GM12873 (cell line): ENCODE measurements at regions not wholly inside any gene's neighbourhood (a gene's known extent, or its start where the extent isn't known, plus 50 kb on each side); places are given as distances from the start of the nearest gene placed in this dataset.

ENCODE experiments used
- TF ChIP-seq, protein P1 (sequence below): IDR thresholded peaks from 2 replicates; pipeline ENCODE4 v1.5.1; 2012; ENCODE audit warnings: low read depth, mild to moderate bottlenecking, moderate library complexity, low read length, control low read depth; ENCODE audit not compliant: insufficient read depth; ENCODE audit errors: missing control alignments

DNA sequence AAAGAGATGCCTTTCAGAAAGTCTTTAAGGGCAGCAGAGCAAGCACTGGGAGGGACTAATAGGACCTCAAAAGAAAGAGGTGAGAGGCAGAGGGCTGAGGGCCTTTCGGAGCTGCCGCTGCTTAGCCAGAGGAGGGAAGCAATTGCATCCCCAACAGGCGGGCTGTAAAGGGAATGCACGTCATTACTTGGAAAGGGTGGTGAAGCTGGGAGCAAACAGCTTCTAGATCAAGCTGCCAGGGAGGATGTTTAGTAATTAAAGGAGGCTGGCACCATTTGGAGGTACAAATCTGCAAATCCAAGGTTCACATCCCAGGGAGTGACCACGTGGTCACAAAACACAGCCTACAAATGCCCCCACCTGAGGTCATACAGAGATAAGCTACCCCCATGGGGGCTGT lies 429.0 kb upstream of the RBFOX1 start:
- TF ChIP-seq, protein P1, sequence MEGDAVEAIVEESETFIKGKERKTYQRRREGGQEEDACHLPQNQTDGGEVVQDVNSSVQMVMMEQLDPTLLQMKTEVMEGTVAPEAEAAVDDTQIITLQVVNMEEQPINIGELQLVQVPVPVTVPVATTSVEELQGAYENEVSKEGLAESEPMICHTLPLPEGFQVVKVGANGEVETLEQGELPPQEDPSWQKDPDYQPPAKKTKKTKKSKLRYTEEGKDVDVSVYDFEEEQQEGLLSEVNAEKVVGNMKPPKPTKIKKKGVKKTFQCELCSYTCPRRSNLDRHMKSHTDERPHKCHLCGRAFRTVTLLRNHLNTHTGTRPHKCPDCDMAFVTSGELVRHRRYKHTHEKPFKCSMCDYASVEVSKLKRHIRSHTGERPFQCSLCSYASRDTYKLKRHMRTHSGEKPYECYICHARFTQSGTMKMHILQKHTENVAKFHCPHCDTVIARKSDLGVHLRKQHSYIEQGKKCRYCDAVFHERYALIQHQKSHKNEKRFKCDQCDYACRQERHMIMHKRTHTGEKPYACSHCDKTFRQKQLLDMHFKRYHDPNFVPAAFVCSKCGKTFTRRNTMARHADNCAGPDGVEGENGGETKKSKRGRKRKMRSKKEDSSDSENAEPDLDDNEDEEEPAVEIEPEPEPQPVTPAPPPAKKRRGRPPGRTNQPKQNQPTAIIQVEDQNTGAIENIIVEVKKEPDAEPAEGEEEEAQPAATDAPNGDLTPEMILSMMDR = no peak

DNA sequence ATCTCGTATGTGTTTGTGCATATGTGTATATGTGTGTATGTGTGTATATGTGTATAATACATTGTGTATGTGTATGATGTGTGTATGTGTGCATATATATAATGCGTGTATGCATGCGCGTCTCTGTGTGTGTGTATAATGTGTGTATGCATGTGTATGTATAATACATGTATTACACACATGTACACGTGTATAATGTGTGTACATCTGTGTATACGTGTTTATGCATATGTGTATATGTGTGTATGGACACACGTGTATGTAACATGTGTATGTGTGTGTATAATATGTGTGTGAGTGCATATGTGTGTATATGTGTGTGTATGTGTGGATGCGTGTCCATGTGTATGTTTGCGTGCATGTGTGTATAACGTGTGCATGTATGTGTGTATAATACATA lies 433.7 kb upstream of the RBFOX1 start:
- TF ChIP-seq, protein P1 = no peak

DNA sequence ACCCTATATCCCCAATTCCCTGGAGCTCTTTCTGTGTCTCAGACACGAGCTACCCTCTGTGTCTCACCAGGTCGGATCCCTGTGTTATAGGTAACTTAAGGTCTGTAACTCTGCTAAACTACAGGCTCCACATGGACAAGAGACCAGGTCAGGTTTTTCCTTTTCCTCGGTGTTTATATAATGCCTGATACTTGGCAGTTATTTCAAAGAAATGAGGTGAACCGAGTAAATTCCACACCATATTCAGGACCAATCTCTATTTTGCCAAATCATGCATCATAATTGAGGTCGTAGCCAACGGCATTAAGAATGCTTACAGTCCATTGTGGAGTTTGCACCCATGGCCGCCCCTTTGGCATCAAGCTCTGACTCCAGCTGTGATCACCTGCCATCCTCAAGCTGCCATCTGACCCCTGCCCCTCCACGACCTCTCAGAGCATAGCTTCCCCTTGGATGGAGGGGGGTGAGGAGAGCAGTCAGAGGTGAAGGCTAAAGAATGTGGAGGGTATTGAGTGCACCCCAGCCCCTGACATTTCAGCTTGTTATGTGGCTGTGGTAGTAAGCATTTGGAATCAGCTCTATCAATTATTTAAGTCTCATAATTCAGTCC lies 434.7 kb upstream of the RBFOX1 start:
- TF ChIP-seq, protein P1 = no peak

DNA sequence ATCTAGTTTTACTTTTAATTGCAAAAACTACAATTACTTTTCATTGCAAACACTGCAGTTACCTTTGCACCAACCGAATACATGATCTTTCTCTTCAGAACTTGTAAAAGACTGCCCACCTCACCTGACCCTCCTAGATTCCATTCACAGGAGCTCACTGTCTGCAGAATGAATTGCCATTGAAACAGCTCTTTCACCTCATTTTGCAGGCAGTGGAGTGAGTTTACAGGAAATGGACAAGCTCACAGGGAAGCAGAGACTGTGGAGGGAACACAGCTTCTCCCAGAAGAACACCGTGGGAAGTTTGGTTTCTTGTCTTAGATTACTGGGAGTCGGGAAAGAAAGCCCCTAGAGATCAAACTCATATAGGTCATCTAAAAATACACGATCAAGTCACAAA lies 439.7 kb upstream of the RBFOX1 start:
- TF ChIP-seq, protein P1 = no peak

DNA sequence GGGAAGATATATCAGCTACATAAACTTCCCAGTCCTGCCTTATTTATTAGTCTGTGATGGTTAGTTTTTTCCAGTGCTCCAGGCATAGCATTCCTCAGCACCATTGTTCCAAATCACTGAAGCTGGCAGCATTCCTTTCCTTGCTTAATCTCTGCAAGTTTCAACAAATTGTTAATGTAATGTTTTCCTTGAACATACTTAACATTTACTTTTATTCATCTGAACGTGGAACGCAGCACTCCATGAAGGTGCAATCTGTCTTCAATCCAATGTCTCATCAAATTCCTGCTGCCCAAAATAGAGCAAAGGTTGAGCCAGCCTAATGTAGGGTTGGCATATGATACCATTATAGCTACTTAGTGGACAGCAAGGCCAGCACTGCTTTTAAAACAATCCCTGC lies 441.1 kb upstream of the RBFOX1 start:
- TF ChIP-seq, protein P1 = no peak

DNA sequence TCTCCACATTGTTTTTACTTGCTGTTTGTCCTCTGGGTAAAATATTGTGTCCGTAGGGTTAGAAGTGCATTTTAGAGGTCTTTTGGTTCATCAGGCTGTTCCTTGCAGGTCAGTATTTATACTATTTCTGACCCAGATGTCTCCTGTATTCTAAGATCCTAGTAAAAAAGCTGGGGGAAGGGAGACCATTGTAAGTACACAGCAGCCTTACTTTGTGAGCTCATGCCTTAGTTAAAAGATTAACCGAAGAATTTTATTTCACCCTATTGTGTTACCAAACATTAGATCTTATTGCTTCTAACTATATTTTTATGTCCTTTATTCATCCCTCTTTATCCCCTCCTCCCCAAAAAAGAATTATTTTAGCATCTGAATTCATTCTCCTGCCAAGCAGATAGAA lies 444.1 kb upstream of the RBFOX1 start:
- TF ChIP-seq, protein P1 = no peak

DNA sequence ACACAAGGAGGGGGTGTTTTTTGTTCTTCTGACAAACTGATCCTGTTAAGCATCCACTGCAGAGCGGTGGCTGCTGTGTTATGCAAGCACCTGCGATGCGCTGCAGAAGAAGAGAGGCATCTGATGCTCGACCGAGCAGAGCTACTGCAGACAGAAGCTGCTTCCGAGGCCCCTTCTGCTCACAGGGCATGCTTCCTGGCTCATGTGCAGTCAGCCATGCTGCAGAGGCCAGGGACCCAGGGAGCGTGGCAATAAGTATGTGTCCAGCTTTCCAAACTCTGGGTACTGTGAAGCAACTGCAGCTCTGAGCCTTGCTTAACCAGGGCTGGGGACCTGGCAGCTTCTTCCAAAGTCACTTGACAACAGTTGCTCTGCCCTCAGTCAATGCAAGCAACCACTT lies 448.6 kb upstream of the RBFOX1 start:
- TF ChIP-seq, protein P1 = no peak
